HepG2 (cell line): ENCODE measurements at regions not wholly inside any gene's neighbourhood (a gene's known extent, or its start where the extent isn't known, plus 50 kb on each side); places are given as distances from the start of the nearest gene placed in this dataset.

Source experiments
- LBX2 ChIP-seq: sonication (generic); formaldehyde crosslinking; IDR thresholded peaks from 2 replicates; pipeline ENCODE4 v1.5.0; 2020; ENCODE audit warnings: missing genetic modification reagents, mild to moderate bottlenecking, borderline replicate concordance
- MYNN ChIP-seq: sonication (generic); formaldehyde crosslinking; IDR thresholded peaks from 2 replicates; pipeline ENCODE4 v1.4.0; 2020; ENCODE audit warnings: mild to moderate bottlenecking, low read depth, missing genetic modification reagents
- NCOA2 ChIP-seq: sonication (generic); formaldehyde crosslinking; IDR thresholded peaks from 2 replicates; pipeline ENCODE4 v1.8.0; 2022; ENCODE audit warnings: inconsistent platforms
- NKX3-1 ChIP-seq: sonication (generic); formaldehyde crosslinking; IDR thresholded peaks from 2 replicates; pipeline ENCODE4 v1.5.0; 2020; ENCODE audit warnings: missing genetic modification reagents
- ZNF180 ChIP-seq: sonication (generic); formaldehyde crosslinking; IDR thresholded peaks from 2 replicates; pipeline ENCODE4 v1.4.0; 2020; ENCODE audit warnings: low read depth, missing genetic modification reagents, borderline replicate concordance
- ZNF256 ChIP-seq: sonication (generic); formaldehyde crosslinking; conservative IDR thresholded peaks from 2 replicates; pipeline ENCODE4 v1.4.0; 2020; ENCODE audit warnings: missing genetic modification reagents
- ZNF407 ChIP-seq: sonication (generic); formaldehyde crosslinking; IDR thresholded peaks from one replicate; pipeline ENCODE4 v1.5.1; 2020; ENCODE audit warnings: mild to moderate bottlenecking, missing genetic modification reagents; ENCODE audit errors: not compliant biosample characterization
- ZNF564 ChIP-seq: sonication (generic); formaldehyde crosslinking; IDR thresholded peaks from 2 replicates; pipeline ENCODE4 v1.8.1; 2023; ENCODE audit warnings: mild to moderate bottlenecking, missing genetic modification reagents
- TF ChIP-seq, protein P1 (sequence below), 2 experiments: IDR thresholded peaks; 2 replicates each; pipeline ENCODE4 v1.6.1; 2011 to 2012; ENCODE audit warnings: low read length in 2 of 2, borderline replicate concordance in 1 of 2, low read depth in 1 of 2, mild to moderate bottlenecking in 1 of 2, moderate library complexity in 1 of 2
- TF ChIP-seq, protein P2 (sequence below): sonication (generic); formaldehyde crosslinking; IDR thresholded peaks from 2 replicates; pipeline ENCODE4 v1.4.0; 2020; ENCODE audit warnings: mild to moderate bottlenecking, missing genetic modification reagents, borderline replicate concordance

DNA sequence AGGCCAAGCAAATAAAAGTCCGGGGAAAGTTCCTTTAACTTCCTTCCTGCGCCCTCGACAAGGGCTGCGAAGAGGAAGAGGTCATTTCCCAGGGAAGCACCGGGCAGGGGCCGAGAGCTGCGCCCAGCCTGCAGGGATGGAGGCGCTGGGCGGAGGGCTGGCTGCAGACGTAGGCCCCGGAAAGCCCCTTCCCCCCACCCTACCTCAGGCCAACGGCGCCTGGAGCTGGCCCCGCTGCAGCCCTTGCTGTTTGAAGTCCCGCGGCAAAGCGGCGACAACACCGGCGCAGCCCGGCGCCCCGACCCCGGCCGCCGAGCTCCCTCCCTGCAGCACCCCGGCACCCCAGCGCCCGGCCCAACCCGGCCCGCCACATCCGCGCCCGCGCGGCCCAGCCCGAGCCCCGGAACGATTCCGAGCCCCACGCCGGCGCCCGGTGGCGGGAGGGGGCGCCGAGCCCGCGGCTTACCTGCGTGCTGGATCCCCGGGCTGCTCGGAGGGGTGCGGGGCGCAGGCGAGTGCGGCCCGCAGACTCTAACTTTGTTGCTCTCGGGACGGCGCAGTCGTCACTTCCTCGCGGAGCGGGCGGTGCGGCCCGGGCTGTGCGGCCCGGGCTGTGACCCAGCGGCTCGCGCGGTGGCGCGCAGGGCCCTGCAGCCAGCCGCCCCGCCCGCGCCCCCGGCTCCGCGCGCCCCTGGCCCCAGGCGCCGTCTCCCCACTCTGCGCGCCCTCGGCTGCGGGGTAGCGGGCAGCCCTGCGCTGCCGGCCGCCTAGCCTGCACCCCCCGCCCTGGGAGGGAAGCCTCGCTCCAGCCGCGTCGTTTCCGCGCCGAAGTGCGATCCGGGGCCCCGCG, 64.8 kb upstream of the PTGR2 start (continued):
- TF ChIP-seq ZNF407 (CRISPR knock-in tag) (no peak), ZNF180 (no peak), LBX2 (no peak; the same call in 1 of the 2 replicates), ZNF564 (CRISPR knock-in tag) (no peak), NKX3-1 (CRISPR knock-in tag) (no peak), MYNN (CRISPR knock-in tag) (no peak), NCOA2 (CRISPR knock-in tag) (no peak), ZNF256 (CRISPR knock-in tag) (no peak)
- TF ChIP-seq, protein P1, sequence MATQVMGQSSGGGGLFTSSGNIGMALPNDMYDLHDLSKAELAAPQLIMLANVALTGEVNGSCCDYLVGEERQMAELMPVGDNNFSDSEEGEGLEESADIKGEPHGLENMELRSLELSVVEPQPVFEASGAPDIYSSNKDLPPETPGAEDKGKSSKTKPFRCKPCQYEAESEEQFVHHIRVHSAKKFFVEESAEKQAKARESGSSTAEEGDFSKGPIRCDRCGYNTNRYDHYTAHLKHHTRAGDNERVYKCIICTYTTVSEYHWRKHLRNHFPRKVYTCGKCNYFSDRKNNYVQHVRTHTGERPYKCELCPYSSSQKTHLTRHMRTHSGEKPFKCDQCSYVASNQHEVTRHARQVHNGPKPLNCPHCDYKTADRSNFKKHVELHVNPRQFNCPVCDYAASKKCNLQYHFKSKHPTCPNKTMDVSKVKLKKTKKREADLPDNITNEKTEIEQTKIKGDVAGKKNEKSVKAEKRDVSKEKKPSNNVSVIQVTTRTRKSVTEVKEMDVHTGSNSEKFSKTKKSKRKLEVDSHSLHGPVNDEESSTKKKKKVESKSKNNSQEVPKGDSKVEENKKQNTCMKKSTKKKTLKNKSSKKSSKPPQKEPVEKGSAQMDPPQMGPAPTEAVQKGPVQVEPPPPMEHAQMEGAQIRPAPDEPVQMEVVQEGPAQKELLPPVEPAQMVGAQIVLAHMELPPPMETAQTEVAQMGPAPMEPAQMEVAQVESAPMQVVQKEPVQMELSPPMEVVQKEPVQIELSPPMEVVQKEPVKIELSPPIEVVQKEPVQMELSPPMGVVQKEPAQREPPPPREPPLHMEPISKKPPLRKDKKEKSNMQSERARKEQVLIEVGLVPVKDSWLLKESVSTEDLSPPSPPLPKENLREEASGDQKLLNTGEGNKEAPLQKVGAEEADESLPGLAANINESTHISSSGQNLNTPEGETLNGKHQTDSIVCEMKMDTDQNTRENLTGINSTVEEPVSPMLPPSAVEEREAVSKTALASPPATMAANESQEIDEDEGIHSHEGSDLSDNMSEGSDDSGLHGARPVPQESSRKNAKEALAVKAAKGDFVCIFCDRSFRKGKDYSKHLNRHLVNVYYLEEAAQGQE (IDR thresholded peaks at IDR 0.05; ENCODE audit: borderline replicate concordance in 1 of 2, low read depth in 1 of 2, low read length in 2 of 2), result no peak
- TF ChIP-seq, protein P2, sequence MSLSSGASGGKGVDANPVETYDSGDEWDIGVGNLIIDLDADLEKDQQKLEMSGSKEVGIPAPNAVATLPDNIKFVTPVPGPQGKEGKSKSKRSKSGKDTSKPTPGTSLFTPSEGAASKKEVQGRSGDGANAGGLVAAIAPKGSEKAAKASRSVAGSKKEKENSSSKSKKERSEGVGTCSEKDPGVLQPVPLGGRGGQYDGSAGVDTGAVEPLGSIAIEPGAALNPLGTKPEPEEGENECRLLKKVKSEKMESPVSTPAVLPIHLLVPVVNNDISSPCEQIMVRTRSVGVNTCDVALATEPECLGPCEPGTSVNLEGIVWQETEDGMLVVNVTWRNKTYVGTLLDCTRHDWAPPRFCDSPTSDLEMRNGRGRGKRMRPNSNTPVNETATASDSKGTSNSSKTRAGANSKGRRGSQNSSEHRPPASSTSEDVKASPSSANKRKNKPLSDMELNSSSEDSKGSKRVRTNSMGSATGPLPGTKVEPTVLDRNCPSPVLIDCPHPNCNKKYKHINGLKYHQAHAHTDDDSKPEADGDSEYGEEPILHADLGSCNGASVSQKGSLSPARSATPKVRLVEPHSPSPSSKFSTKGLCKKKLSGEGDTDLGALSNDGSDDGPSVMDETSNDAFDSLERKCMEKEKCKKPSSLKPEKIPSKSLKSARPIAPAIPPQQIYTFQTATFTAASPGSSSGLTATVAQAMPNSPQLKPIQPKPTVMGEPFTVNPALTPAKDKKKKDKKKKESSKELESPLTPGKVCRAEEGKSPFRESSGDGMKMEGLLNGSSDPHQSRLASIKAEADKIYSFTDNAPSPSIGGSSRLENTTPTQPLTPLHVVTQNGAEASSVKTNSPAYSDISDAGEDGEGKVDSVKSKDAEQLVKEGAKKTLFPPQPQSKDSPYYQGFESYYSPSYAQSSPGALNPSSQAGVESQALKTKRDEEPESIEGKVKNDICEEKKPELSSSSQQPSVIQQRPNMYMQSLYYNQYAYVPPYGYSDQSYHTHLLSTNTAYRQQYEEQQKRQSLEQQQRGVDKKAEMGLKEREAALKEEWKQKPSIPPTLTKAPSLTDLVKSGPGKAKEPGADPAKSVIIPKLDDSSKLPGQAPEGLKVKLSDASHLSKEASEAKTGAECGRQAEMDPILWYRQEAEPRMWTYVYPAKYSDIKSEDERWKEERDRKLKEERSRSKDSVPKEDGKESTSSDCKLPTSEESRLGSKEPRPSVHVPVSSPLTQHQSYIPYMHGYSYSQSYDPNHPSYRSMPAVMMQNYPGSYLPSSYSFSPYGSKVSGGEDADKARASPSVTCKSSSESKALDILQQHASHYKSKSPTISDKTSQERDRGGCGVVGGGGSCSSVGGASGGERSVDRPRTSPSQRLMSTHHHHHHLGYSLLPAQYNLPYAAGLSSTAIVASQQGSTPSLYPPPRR (CRISPR knock-in tag), result no peak
